ENCODE measurements at regions not wholly inside any gene's neighbourhood (a gene's known extent, or its start where the extent isn't known, plus 50 kb on each side); places are given as distances from the start of the nearest gene placed in this dataset.
"Not testable (repeated sequence)": the region's sequence is repeated elsewhere in the genome, so short reads cannot be mapped to it uniquely, and the experiment has no call there.

DNA sequence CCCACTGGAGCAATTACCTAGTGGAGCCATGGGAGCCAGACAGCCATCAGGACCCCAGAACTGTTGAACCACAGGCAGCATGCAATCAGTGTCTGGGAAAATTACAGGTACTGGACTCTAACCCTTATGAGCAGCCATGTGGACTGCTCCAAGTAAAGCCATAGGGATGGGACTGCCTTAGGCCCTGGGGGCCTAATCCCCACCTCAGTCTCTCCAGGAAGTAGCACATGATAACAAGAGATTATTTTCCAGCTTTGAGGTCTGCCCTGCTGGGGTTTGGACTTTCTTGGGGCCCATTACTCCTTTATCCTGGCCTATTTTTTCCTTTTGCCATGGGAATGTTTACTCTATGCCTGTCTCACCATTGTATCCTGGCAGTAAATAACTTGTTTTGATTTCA lies 226.8 kb downstream of the AEBP2 start:
- no peak for DNase-seq (ENCODE audit: low read depth)

DNA sequence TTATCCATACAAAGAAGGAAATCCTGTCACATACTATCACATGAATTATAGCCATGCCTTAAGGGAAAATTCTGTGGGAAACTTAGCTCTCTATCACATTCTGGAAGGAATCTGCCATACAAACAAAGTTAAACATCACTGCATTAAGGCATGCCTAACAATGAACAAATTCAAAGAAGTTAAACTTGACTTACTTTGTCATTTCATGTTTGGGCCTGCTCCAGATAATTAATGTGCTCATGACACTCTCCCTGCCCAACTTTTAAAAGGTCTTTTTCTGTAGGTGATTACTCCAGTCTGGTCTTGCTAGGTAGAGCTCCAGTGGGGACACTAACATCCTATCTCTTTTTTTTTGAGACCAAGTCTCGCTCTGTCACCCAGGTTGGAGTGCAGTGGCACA lies 230.5 kb downstream of the AEBP2 start:
- no peak for DNase-seq (ENCODE audit: low read depth)

GRCh38 chr12:19671695-19672094 lies 232.4 kb downstream of the AEBP2 start:
- DNase-seq (ENCODE audit: low read depth), result no peak

DNA sequence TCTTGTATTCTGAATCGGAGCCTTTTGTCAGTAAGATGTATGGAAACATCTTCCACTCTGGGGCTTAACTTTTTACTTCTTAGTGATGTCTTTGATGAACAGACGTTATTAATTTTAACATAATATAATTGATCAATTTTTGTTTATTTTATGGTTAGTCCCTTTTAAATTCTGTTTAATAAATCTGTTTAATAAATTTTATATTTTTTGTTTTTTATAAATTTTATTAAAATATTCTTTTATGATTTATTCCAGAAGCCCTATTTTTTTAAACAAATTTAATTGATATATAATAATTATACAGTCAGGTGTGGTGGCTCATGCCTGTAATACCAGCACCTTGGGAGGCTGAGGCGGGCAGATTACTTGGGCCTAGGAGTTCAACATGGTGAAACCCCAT lies 235.1 kb downstream of the AEBP2 start:
- no peak for DNase-seq (ENCODE audit: low read depth)

DNA sequence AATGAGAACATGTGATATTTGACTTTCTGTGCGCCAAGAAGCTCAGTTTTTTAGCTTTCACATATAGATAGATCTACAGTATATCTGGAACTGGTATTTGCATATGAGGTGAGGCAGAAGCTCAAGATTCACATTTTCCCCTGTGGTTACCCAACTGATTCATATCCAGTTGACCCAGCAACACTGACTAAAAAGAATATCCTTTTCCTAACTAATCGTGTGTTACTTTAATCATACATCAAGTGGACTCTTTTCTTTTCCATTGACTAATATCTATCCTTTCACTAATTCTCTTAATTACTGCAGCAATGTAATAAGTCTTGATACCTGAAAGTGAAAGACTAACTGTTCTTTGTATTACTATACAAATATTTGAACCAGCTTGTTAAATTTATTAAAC lies 236.1 kb downstream of the AEBP2 start:
- no peak for DNase-seq (ENCODE audit: low read depth)

DNA sequence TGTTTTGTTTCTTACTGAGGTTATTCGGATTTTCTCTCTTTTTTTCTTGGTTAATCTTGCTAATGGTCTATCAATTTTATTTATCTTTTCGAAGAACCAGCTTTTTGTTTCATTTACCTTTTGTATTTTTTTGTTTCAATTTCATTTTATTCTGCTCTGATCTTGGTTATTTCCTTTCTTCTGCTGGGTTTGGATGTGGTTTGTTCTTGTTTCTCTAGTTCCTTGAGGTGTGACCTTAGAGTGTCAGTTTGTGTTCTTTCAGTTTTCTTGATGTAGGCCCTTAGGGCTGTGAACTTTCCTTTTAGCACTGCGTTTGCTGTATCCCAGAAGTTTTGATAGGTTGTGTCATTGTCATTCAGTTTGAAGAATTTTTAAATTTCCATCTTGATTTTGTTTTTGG lies 239.2 kb downstream of the AEBP2 start:
- not testable (repeated sequence) for DNase-seq (ENCODE audit: low read depth)

- no peak for DNase-seq (ENCODE audit: low read depth)
Measured at GRCh38 chr12:19681007-19681406, 241.7 kb downstream of the AEBP2 start.

DNA sequence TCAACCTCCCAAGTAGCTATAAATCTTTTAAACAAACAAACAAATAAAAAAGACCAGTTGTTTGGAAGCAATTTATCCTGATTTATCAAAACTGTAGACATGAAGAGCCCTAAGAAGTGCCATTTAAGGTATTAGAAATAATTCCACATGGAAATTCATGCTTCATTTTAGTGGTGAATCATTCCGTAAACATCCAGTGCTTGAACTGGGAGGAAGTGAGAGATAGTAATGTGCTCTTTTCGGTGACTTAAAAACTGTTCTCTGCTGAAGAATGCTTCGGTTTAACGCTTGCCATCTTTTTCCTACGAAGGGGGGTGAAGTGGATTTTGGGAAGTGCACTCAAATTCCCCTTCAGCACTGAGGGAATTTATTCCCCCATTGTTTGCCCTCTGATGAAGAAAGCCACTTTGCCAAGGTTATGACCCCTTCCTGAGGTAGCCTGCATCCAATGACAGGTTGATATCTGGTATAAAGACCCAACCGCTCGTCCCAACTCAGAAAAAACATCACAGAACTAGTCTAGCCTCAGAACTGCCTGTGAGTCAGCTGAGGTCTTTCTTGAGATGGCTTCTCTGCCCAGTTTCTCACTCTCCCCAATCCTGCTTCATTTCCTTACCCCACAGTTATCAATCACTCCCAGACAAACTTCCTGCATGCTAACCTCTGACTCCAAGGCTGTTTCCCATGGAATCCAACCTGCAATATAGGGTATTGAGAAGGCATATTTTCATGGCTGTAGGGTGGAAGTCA lies 244.1 kb downstream of the AEBP2 start:
- DNase-seq (ENCODE audit: low read depth), result no peak

DNA sequence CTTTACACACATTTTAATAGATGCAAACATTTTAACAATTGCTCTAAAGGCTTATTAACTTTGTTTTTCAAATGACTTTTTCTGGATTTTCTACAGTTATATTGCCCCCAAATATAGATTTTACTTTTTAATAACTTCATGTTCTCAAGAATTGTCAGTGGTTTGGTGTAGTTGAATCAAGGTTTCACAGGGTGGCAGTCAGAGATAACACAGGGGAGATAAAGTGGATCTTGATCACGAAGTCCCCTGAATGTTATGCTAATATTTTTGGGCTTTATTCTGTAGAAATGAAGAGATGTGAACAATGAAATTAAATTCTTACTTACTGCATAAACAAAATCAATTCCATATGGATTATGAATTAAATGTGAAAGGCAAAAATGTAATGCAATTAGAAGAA lies 248.1 kb downstream of the AEBP2 start:
- no peak for DNase-seq (ENCODE audit: low read depth)

- no peak for DNase-seq (ENCODE audit: low read depth)
Measured at GRCh38 chr12:19688532-19688931, 249.2 kb downstream of the AEBP2 start.

DNA sequence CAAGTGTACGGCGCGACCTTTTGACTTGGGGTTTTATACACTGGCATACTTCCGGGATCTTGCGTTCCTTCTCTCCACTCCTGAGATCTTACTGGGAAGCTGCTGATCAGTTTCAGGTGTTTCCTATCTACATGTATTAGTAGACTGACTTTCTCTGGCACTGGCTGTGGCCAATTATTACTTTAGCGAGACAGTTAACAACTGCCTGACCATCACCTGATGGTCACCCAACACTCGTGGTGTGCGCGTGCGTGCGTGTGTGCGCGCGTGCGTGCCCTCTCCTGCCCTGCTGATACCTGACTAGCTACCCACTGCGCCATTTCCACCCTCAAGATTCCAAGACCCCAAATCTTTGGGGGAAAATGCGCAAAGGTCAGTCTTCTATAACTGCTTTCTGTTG lies 249.9 kb downstream of the AEBP2 start:
- DNase-seq (ENCODE audit: low read depth), result no peak

DNA sequence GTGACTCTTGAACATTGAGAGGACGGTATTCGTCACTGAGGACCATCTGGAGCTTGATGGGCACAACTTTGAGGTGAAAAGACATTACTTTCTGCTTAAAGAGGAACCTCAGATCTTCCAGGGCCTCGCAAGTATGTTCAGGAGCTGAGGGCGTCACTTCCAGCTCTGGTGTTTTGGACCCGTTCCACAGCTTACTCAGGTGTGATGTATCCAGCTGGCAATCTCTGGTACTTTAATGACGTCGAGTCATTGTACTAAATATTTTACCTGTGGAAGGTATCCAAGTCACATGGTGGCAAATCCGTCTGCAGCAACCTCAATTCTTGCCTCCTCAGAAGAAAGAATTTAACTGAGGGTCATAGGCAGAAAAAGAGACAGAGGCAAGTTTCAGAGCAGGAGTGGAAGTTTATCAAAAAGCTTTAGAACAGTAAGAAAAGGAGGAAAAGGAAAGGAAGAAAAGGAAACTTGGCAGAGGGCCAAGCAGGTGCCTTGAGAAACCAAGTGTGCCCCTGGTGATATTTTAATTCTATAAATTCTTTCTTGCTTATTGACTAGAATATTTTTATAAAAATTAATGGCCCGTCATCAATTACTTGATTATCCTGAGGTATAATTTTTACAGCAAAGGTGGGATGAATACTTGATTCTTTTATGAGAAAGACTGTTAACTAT lies 250.6 kb downstream of the AEBP2 start:
- DNase-seq (ENCODE audit: low read depth), result no peak

GRCh38 chr12:19692091-19692490 lies 252.8 kb downstream of the AEBP2 start:
- DNase-seq (ENCODE audit: low read depth), result no peak

DNA sequence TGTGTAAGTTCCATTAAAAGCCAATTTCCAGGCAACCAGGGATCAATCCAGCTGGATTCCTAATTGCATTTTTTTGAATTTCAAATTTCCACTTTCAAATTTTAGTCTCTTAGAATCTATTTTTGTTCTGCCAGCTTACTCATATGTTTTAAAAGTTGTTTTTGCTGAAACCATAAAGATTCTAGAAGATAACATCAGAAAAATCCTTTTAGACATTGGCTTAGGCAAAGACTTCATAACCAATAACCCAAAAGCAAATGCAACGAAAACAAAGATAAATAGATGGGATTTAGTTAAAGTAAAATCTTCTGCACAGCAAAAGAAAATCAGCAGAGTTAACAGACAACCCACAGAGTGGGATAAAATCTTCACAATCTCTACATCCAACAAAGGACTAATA lies 253.3 kb downstream of the AEBP2 start:
- DNase-seq (ENCODE audit: low read depth), result no peak

DNA sequence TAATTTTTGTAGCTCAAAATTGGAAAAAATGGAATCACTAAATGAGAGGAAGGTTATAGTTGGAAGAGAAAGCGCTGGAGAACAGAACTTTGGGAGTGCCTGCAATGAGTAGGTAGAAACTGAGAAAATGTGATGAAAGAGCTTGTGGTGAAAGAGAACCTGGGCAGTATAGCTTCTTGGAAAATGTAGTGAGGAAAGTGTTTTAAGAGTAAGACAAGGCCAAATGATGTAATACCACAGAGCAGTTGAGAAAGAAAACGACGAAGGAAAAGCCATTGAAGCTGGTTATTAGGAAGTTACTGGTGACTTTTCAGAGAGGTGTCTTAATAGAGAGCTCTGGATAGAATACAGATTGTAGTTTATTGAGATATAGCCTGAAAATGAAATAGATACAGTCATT lies 255.3 kb downstream of the AEBP2 start:
- DNase-seq (ENCODE audit: low read depth), result no peak

GRCh38 chr12:19695244-19696098 lies 256.2 kb downstream of the AEBP2 start:
- no peak for DNase-seq (ENCODE audit: low read depth)

DNA sequence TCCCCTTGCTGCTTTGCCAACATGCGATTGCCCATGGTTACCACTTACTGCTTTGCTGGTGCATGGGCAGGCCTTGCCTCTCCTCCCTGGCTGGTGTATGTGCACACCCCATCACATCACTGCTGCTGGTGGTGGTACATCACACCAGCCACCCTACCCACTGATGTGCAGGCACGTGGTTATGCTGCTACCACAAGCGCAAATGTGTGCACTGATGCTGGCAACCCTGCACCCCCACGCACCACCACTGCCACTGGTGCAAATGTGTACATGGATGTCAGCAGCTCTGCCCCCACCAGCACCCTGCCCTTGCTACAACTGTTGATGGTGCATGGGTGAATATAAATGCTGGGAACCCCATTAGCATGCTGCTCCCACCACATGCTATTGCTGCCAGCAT lies 261.7 kb downstream of the AEBP2 start:
- DNase-seq (ENCODE audit: low read depth), result no peak

DNA sequence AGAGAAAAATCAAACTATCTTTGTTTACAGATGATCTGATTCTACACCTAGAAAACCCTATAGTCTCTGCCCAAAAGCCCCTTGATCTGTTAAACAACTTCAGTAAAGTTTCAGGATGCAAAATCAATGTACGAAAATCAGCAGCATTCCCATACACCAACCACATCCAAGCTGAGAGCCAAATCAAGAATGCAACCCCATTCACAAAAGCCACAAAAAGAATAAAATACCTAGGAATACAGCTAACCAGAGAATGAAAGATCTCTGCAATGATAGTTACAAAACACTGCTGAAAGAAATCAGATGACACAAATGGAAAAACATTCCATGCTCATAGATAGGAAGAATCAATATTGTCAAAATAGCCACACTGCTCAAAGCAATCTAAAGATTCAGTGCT lies 265.7 kb downstream of the AEBP2 start:
- no peak for DNase-seq (ENCODE audit: low read depth)

- DNase-seq (ENCODE audit: low read depth), result no peak
Measured at GRCh38 chr12:19706936-19707335, 267.6 kb downstream of the AEBP2 start.

DNA sequence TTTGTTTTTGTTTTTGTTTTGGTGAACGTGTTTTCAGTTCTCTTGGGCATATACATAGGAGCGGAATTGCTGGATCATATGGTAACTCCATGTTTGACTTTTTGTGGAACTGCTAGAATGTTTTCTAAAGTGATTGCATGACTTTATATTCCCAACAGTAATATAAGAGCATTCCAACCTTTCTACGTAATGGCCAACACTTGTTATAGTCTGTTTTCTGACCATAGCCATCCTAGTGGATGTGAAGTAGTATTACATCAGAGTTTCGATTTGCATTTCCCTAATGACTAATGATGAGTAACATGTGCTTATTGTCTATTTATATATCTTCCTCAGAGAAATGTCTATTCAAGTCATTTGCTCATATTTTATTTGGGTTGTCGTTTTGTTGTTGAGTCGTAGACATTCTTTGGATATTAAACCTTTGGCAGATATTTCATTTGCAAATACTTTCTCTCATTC lies 268.7 kb downstream of the AEBP2 start:
- no peak for DNase-seq (ENCODE audit: low read depth)

- no peak for DNase-seq (ENCODE audit: low read depth)
Measured at GRCh38 chr12:19709889-19710288, 270.6 kb downstream of the AEBP2 start.

DNA sequence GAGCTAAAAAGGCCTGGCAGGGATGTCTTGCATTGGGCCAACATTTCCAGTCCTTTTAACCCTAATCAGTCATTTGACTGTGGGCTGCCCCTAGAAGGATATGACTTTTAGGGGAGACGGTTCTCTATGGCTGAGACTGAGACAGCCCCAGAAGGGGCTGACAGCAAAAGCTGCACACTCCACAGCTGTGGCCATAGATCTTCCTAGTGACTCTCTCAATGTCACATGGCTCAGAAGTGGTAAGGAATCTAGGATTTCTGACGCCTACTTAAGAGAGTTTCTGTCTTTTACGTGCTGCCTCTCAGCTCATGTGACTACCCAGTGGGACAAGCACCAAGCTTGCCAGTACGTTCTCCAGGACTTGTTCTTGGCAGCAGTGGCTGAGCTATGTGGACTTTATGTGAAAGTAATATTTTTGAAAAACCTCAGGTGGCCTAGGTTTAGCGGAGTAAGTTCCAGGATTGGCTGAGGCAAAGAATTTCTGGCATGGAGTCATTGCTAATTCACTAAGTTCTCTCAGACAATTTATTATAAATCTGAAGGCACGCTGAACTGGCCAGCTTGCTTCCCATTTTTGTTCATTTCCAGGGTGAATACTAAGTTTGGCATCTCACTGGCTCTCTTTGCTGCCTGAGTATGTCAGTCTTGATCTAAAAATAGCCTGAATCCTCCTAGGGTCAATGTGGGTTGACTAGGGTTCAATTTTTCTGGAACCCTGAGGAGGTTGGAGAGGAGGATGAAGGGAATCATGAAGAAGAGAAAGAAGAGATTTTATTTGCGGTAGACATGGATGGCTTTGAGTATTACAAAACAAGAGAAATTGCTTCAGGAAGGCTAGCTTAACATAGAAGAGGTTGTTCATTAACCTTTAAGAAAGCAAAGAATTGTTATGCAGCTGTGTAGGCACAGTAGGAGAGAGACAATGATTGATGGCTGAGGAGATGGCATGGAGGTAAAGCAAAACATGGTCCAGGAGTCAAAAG lies 271.8 kb downstream of the AEBP2 start:
- no peak for DNase-seq (ENCODE audit: low read depth)
